ENCODE measurements at regions not wholly inside any gene's neighbourhood (a gene's known extent, or its start where the extent isn't known, plus 50 kb on each side); places are given as distances from the start of the nearest gene placed in this dataset.

DNA sequence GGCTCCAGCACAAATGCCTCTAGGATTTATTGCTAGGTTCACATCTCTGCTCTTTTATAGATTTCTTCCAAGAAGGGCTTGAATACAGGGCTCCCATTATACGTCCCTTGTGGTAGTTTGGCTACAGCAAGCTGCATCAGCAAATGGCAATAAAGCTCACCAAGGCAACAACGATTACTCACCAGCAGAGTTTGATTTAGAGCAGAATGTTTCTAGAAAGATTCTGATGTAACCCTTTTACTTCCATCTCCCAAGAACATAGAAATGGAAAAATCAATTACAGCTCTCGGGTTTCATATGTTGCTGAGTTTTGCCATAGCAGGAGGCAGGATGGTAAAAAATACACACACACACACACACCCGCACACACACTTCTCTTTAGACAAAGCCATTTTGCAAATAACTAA lies 124.2 kb upstream of the TNPO1 start:
- Histone ChIP-seq H3K4me1 (peaks cover 0 to 6% (median 0%) of the 10 kb centered on the region in 4 donors), H3K27ac (replicated peaks in 1 of 4) (no peak overlapping the region), H3K36me3 (no peaks in the 10 kb centered on the region), H3K9me3 (no peaks in the 10 kb centered on the region), H3K4me3 (no peak overlapping the region), H3K27me3 (no peaks in the 10 kb centered on the region)
- no peak for DNase-seq (ENCODE audit: extremely low spot score)
- intact Hi-C loops (cut with DNase I), result no loop called here
- TF ChIP-seq EP300 (IDR thresholded peaks at IDR 0.05) (no peak), POLR2A (IDR thresholded peaks at IDR 0.05; ENCODE audit: low read depth) (no peak), POLR2AphosphoS5 (IDR thresholded peaks at IDR 0.05) (no peak)
- TF ChIP-seq, protein P1, sequence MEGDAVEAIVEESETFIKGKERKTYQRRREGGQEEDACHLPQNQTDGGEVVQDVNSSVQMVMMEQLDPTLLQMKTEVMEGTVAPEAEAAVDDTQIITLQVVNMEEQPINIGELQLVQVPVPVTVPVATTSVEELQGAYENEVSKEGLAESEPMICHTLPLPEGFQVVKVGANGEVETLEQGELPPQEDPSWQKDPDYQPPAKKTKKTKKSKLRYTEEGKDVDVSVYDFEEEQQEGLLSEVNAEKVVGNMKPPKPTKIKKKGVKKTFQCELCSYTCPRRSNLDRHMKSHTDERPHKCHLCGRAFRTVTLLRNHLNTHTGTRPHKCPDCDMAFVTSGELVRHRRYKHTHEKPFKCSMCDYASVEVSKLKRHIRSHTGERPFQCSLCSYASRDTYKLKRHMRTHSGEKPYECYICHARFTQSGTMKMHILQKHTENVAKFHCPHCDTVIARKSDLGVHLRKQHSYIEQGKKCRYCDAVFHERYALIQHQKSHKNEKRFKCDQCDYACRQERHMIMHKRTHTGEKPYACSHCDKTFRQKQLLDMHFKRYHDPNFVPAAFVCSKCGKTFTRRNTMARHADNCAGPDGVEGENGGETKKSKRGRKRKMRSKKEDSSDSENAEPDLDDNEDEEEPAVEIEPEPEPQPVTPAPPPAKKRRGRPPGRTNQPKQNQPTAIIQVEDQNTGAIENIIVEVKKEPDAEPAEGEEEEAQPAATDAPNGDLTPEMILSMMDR (IDR thresholded peaks at IDR 0.05), result no peak
- 57% methylated on average over 4 of the region's 4 CpGs for WGBS

DNA sequence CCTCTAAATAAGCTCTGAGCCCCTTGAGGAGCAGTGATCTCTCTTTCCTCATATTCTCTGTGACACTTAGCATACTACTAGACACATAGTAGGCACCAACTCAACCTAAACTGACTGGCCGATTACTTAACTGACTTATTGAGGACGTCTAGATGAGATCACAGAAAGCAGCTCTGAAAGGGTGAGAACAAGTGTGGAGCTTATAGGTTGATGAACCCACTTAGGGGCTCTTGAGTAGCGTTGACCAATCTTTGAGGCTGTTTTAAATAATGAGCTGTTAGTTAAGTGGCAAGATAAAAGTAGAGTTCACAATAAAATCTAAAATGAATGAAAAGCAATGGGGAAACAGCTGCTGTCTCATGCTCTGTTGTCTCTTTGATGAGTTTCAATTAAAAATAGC lies 124.7 kb upstream of the TNPO1 start:
- Histone ChIP-seq H3K4me3 (no peak overlapping the region), H3K36me3 (no peaks in the 10 kb centered on the region), H3K4me1 (peaks cover 0 to 6% (median 0%) of the 10 kb centered on the region in 4 donors), H3K9me3 (no peaks in the 10 kb centered on the region), H3K27ac (replicated peaks in 1 of 4) (no peak overlapping the region), H3K27me3 (no peaks in the 10 kb centered on the region)
- no peak for DNase-seq (ENCODE audit: extremely low spot score)
- intact Hi-C loops (cut with DNase I), result no loop called here
- TF ChIP-seq EP300 (IDR thresholded peaks at IDR 0.05), result no peak
- TF ChIP-seq POLR2A (IDR thresholded peaks at IDR 0.05; ENCODE audit: low read depth), result no peak
- TF ChIP-seq, protein P1 (IDR thresholded peaks at IDR 0.05), result no peak
- TF ChIP-seq POLR2AphosphoS5 (IDR thresholded peaks at IDR 0.05), result no peak
- WGBS, result 87% methylated on average over 3 of the region's 3 CpGs

DNA sequence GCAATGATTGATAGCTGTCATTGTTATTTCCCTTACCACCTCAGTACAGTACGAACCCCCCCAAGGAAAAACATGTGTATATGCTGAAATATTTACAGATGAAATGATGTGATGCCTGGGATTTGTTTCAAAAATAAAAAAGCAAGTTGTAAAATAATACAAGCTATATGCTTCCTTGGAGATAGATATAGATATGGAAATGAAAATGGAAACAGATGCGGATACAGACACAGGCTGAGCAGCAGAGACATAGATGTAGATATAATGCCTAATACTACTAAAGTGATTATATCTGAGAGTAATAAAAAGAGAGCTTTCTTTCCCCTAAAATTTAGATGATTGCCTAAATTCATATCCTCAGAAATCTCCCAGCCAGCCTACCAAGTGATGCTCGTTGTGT lies 127.5 kb upstream of the TNPO1 start:
- DNase-seq (ENCODE audit: extremely low spot score), result no peak
- Histone ChIP-seq H3K27ac (replicated peaks in 1 of 4) (no peak overlapping the region), H3K9me3 (no peaks in the 10 kb centered on the region), H3K27me3 (no peaks in the 10 kb centered on the region), H3K4me1 (peaks cover 0 to 6% (median 0%) of the 10 kb centered on the region in 4 donors), H3K4me3 (no peak overlapping the region), H3K36me3 (no peaks in the 10 kb centered on the region)
- intact Hi-C loops (cut with DNase I), result no loop called here
- TF ChIP-seq POLR2A (IDR thresholded peaks at IDR 0.05; ENCODE audit: low read depth) (no peak), EP300 (IDR thresholded peaks at IDR 0.05) (no peak), POLR2AphosphoS5 (IDR thresholded peaks at IDR 0.05) (no peak)
- TF ChIP-seq, protein P1 (IDR thresholded peaks at IDR 0.05), result no peak
- 92% methylated on average over 3 of the region's 3 CpGs for WGBS

DNA sequence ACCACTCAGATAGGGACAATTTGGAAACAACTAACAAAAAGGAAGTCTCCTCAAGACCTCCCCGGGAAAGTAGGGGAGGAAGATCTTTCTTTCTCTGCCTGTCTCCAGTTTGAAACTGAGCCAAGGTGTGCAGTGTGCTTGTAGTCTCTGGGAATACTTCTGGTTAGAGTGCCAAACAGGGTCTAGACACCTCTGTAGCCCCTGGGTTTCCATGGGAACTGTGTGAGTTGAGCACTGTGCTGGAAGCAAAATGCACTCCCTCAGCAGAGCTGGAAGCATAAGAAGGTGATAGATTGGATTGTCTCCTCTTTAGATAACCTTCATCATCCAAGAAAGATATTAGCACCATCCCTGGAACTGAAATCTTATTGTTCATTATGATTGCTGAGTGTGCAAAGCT lies 129.2 kb upstream of the TNPO1 start:
- intact Hi-C loops (cut with DNase I), result no loop called here
- H3K9me3 ChIP-seq, result peaks cover 0 to 7% (median 0%) of the 10 kb centered on the region in 4 donors
- H3K36me3 ChIP-seq, result no peaks in the 10 kb centered on the region
- H3K4me3 ChIP-seq, result no peak overlapping the region
- H3K4me1 ChIP-seq, result no peaks in the 10 kb centered on the region
- TF ChIP-seq, protein P1 (IDR thresholded peaks at IDR 0.05), result no peak
- TF ChIP-seq POLR2AphosphoS5 (IDR thresholded peaks at IDR 0.05) (no peak), POLR2A (IDR thresholded peaks at IDR 0.05; ENCODE audit: low read depth) (no peak), EP300 (IDR thresholded peaks at IDR 0.05) (no peak)
- WGBS, result 53% methylated on average over 1 of the region's 1 CpG
- H3K27me3 ChIP-seq, result no peaks in the 10 kb centered on the region
- no peak overlapping the region for H3K27ac ChIP-seq (replicated peaks in 1 of 4)
- DNase-seq (ENCODE audit: extremely low spot score), result no peak

DNA sequence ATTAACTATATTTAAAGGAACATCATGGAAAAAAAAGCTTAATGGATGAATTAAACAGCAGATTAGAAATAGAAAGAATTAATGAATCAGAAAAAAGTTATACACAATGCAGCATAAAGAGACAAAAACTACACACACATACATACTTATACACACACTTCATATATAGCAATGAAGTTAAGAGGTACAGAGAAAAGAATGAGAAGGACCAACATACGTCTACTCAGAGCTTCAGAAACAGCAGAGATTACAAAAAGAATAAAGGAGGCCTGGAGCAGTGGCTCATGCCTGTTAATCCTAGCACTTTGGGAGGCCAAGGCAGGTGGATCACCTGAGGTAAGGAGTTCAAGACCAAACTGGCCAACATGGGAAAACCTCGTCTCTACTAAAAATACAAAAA lies 133.9 kb upstream of the TNPO1 start:
- TF ChIP-seq, protein P1 (IDR thresholded peaks at IDR 0.05), result no peak
- TF ChIP-seq POLR2AphosphoS5 (IDR thresholded peaks at IDR 0.05), result no peak
- TF ChIP-seq EP300 (IDR thresholded peaks at IDR 0.05), result no peak
- TF ChIP-seq POLR2A (IDR thresholded peaks at IDR 0.05; ENCODE audit: low read depth), result no peak
- peaks cover 0 to 8% (median 0%) of the 10 kb centered on the region in 4 donors for H3K27me3 ChIP-seq
- WGBS, result 93% methylated on average over 2 of the region's 2 CpGs
- no peak for DNase-seq (ENCODE audit: extremely low spot score)
- H3K4me1 ChIP-seq, result no peaks in the 10 kb centered on the region
- no peaks in the 10 kb centered on the region for H3K36me3 ChIP-seq
- H3K9me3 ChIP-seq, result peaks cover 0 to 7% (median 0%) of the 10 kb centered on the region in 4 donors
- intact Hi-C loops (cut with DNase I), result no loop called here
- H3K4me3 ChIP-seq, result no peak overlapping the region
- no peak overlapping the region for H3K27ac ChIP-seq (replicated peaks in 1 of 4)

All from esophagus muscularis mucosa (tissue), 4 donors.